HEK293 (cell line): ENCODE measurements at regions not wholly inside any gene's neighbourhood (a gene's known extent, or its start where the extent isn't known, plus 50 kb on each side); places are given as distances from the start of the nearest gene placed in this dataset.

ENCODE experiments used
- CTCF ChIA-PET: fragments of 350-600 bp; formaldehyde crosslinking; extraction: SDS; loops from one replicate; lab custom pipeline; 2021; ENCODE audit warnings: antibody characterized with exemption; lab: Yijun Ruan, JAX
- POLR2A ChIA-PET: fragments of 300-600 bp; formaldehyde crosslinking; extraction: SDS; loops from one replicate; lab custom pipeline; 2020; ENCODE audit warnings: antibody characterized with exemption, inconsistent platforms; lab: Yijun Ruan, JAX
- H3K27ac ChIP-seq: fragments of 200-500 bp; sonication (Bioruptor generic); 2 replicates; pipeline ENCODE4 v1.5.1; 2014; ENCODE audit warnings: low read depth, low read length, control low read depth, inconsistent platforms; ENCODE audit errors: extremely low read depth
- H3K36me3 ChIP-seq, 2 experiments: fragments of 200-500 bp in 1 of 2; sonication (Bioruptor generic) in 1 of 2; 1 replicate in 1 of 2; 2 replicates in 1 of 2; pipeline ENCODE4 v1.5.1; 2014 to 2017; ENCODE audit warnings: inconsistent platforms in 2 of 2, low read length in 2 of 2; ENCODE audit not compliant: control insufficient read depth in 2 of 2, insufficient read depth in 1 of 2
- H3K4me1 ChIP-seq: fragments of 200-500 bp; sonication (Bioruptor generic); 2 replicates; pipeline ENCODE4 v1.5.1; 2014; ENCODE audit warnings: mild to moderate bottlenecking, low read length, inconsistent platforms; ENCODE audit not compliant: control insufficient read depth, insufficient read depth
- H3K4me3 ChIP-seq: 2 replicates; pipeline ENCODE4 v1.5.1; 2011; ENCODE audit warnings: low read depth, mild to moderate bottlenecking, control low read depth, low read length, moderate library complexity
- H3K9me3 ChIP-seq: fragments of 200-500 bp; sonication (Bioruptor generic); 2 replicates; pipeline ENCODE4 v1.5.1; 2014; ENCODE audit warnings: low read depth, low read length, inconsistent platforms; ENCODE audit not compliant: control insufficient read depth, insufficient read depth
- AEBP2 ChIP-seq: fragments of 450-650 bp; formaldehyde crosslinking; IDR thresholded peaks from 2 replicates; pipeline ENCODE4 v1.5.1; 2016; ENCODE audit warnings: missing biosample characterization, missing genetic modification characterization, borderline replicate concordance
- CTCF ChIP-seq: fragments of 450-650 bp; formaldehyde crosslinking; IDR thresholded peaks from 2 replicates; pipeline ENCODE4 v1.5.1; 2016; ENCODE audit warnings: missing biosample characterization, missing genetic modification characterization
- HIC1 ChIP-seq: fragments of 450-650 bp; formaldehyde crosslinking; IDR thresholded peaks from 2 replicates; pipeline ENCODE4 v1.5.1; 2016; ENCODE audit warnings: missing biosample characterization, missing genetic modification characterization
- IKZF3 ChIP-seq: fragments of 450-650 bp; IDR thresholded peaks from 2 replicates; pipeline ENCODE4 v1.5.0; 2018; ENCODE audit warnings: missing biosample characterization, mild to moderate bottlenecking, missing genetic modification characterization, moderate library complexity
- MEIS1 ChIP-seq: sonication (generic); formaldehyde crosslinking; IDR thresholded peaks from 2 replicates; pipeline ENCODE4 v1.8.1; 2022; ENCODE audit warnings: missing genetic modification reagents, mild to moderate bottlenecking, borderline replicate concordance
- OSR2 ChIP-seq: fragments of 450-650 bp; formaldehyde crosslinking; IDR thresholded peaks from 2 replicates; pipeline ENCODE4 v1.5.1; 2016; ENCODE audit warnings: missing biosample characterization, missing genetic modification characterization
- PATZ1 ChIP-seq: fragments of 450-650 bp; formaldehyde crosslinking; IDR thresholded peaks from 2 replicates; pipeline ENCODE4 v1.5.1; 2016; ENCODE audit warnings: missing biosample characterization, missing genetic modification characterization
- PBX3 ChIP-seq: sonication (generic); formaldehyde crosslinking; IDR thresholded peaks from 2 replicates; pipeline ENCODE4 v1.8.1; 2022; ENCODE audit warnings: mild to moderate bottlenecking, moderate library complexity, missing genetic modification reagents
- ZIC2 ChIP-seq: fragments of 450-650 bp; formaldehyde crosslinking; IDR thresholded peaks from 2 replicates; pipeline ENCODE4 v1.5.1; 2016; ENCODE audit warnings: missing biosample characterization, missing genetic modification characterization
- ZNF10 ChIP-seq: fragments of 450-650 bp; formaldehyde crosslinking; IDR thresholded peaks from 2 replicates; pipeline ENCODE4 v1.5.1; 2017; ENCODE audit warnings: missing biosample characterization, missing genetic modification characterization
- ZNF132 ChIP-seq: fragments of 450-650 bp; formaldehyde crosslinking; IDR thresholded peaks from 2 replicates; pipeline ENCODE4 v1.5.1; 2017; ENCODE audit warnings: missing biosample characterization, missing genetic modification characterization, borderline replicate concordance
- ZNF146 ChIP-seq: fragments of 450-650 bp; formaldehyde crosslinking; IDR thresholded peaks from 2 replicates; pipeline ENCODE4 v1.5.1; 2016; ENCODE audit warnings: missing biosample characterization, missing genetic modification characterization
- ZNF223 ChIP-seq: fragments of 450-650 bp; formaldehyde crosslinking; IDR thresholded peaks from 2 replicates; pipeline ENCODE4 v1.5.1; 2016; ENCODE audit warnings: missing biosample characterization, missing genetic modification characterization
- ZNF302 ChIP-seq: fragments of 450-650 bp; formaldehyde crosslinking; IDR thresholded peaks from 2 replicates; pipeline ENCODE4 v1.5.1; 2016; ENCODE audit warnings: missing biosample characterization, missing genetic modification characterization, low read depth
- ZNF350 ChIP-seq: fragments of 450-650 bp; formaldehyde crosslinking; IDR thresholded peaks from 2 replicates; pipeline ENCODE4 v1.5.0; 2017; ENCODE audit warnings: missing biosample characterization, mild to moderate bottlenecking, missing genetic modification characterization
- ZNF37A ChIP-seq: fragments of 450-650 bp; IDR thresholded peaks from 2 replicates; pipeline ENCODE4 v1.5.1; 2018; ENCODE audit warnings: missing biosample characterization, missing genetic modification characterization
- ZNF48 ChIP-seq: fragments of 450-650 bp; formaldehyde crosslinking; IDR thresholded peaks from 2 replicates; pipeline ENCODE4 v1.5.1; 2016; ENCODE audit warnings: missing biosample characterization, missing genetic modification characterization
- ZNF629 ChIP-seq: fragments of 450-650 bp; formaldehyde crosslinking; IDR thresholded peaks from 2 replicates; pipeline ENCODE4 v1.5.1; 2017; ENCODE audit warnings: missing biosample characterization, missing genetic modification characterization
- ZNF701 ChIP-seq: fragments of 450-650 bp; formaldehyde crosslinking; IDR thresholded peaks from 2 replicates; pipeline ENCODE4 v1.5.1; 2016; ENCODE audit warnings: missing biosample characterization, missing genetic modification characterization
- ZNF785 ChIP-seq: fragments of 450-650 bp; formaldehyde crosslinking; IDR thresholded peaks from 2 replicates; pipeline ENCODE4 v1.5.1; 2016; ENCODE audit warnings: missing biosample characterization, missing genetic modification characterization
- ZSCAN23 ChIP-seq: fragments of 450-650 bp; formaldehyde crosslinking; IDR thresholded peaks from 2 replicates; pipeline ENCODE4 v1.5.1; 2016; ENCODE audit warnings: missing biosample characterization, missing genetic modification characterization
- TF ChIP-seq, protein P1 (sequence below): fragments of 450-650 bp; formaldehyde crosslinking; IDR thresholded peaks from 2 replicates; pipeline ENCODE4 v1.5.1; 2016; ENCODE audit warnings: missing biosample characterization, missing genetic modification characterization, low read depth

- no peak for TF ChIP-seq HIC1 (tag by site-specific recombination)
- TF ChIP-seq ZNF48 (tag by site-specific recombination): no peak
- peak; percentile 72; the same call in 1 of the 2 replicates for TF ChIP-seq IKZF3 (tag by site-specific recombination)
- TF ChIP-seq PBX3: no peak
- TF ChIP-seq MEIS1: no peak
- TF ChIP-seq CTCF (tag by site-specific recombination): peak; percentile 88
These were observed 275.3 kb downstream of the UACA start (continued) for GRCh38 chr15:70488002-70488605.

DNA sequence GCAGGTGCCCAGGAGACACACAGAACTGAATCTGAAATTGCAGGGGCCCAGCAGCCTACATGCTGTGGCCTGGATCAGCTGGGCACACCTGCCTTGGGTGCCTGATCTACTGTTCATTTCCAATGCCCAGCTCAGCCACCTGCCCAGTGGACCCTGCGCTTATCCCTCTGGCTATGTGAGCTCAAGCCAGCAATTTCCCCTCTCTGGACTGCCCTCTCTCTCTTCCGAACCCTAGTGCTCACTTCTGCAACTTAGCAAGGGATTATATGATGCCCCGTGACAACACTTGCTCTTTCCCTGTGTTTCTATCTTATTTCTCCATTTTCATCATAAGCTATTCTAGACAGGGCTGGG is 276.0 kb downstream of the UACA start:
- H3K4me1 ChIP-seq: peaks cover 10% of the 10 kb centered on the region
- no peak overlapping the region for H3K27ac ChIP-seq
- H3K9me3 ChIP-seq: no peaks in the 10 kb centered on the region
- H3K4me3 ChIP-seq: no peak overlapping the region
- ChIA-PET CTCF (interaction anchor here (0.6 to 6.9 kb wide), 46 partner anchors 8 to 1019 kb away, joined by 3 to 181 read pairs (median 5); no protein-coding TSS in a partner anchor), POLR2A (interaction anchor here (0.6 to 1.3 kb wide), 2 partner anchors 389 to 523 kb away, joined by 3 to 5 read pairs; no protein-coding TSS in a partner anchor)
- TF ChIP-seq ZSCAN23 (tag by site-specific recombination): no peak
- TF ChIP-seq PATZ1: no peak
- no peak for TF ChIP-seq ZNF302 (tag by site-specific recombination)
- no peak for TF ChIP-seq ZNF701
- H3K36me3 ChIP-seq: no peaks in the 10 kb centered on the region

- Histone ChIP-seq H3K9me3 (no peaks in the 10 kb centered on the region), H3K27ac (no peak overlapping the region), H3K4me1 (peaks cover 3% of the 10 kb centered on the region), H3K4me3 (no peak overlapping the region), H3K36me3 (no peaks in the 10 kb centered on the region)
- POLR2A ChIA-PET: no interaction called here
- CTCF ChIA-PET: interaction anchor here (0.6 to 6.9 kb wide), 22 partner anchors 9 to 1010 kb away, joined by 3 to 181 read pairs (median 7); no protein-coding TSS in a partner anchor
- TF ChIP-seq ZNF10 (tag by site-specific recombination) (no peak), OSR2 (no peak), ZIC2 (tag by site-specific recombination) (no peak), ZNF37A (tag by site-specific recombination) (no peak), ZNF132 (tag by site-specific recombination) (no peak), ZNF785 (tag by site-specific recombination) (no peak), ZNF350 (tag by site-specific recombination) (no peak), ZNF146 (tag by site-specific recombination) (no peak), ZNF223 (tag by site-specific recombination) (no peak), ZNF629 (tag by site-specific recombination) (no peak), AEBP2 (no peak)
- TF ChIP-seq, protein P1, sequence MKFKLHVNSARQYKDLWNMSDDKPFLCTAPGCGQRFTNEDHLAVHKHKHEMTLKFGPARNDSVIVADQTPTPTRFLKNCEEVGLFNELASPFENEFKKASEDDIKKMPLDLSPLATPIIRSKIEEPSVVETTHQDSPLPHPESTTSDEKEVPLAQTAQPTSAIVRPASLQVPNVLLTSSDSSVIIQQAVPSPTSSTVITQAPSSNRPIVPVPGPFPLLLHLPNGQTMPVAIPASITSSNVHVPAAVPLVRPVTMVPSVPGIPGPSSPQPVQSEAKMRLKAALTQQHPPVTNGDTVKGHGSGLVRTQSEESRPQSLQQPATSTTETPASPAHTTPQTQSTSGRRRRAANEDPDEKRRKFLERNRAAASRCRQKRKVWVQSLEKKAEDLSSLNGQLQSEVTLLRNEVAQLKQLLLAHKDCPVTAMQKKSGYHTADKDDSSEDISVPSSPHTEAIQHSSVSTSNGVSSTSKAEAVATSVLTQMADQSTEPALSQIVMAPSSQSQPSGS (tag by site-specific recombination): no peak
These were observed 276.6 kb downstream of the UACA start for GRCh38 chr15:70486451-70487386.
